GM23338 (cell line): ENCODE measurements at regions not wholly inside any gene's neighbourhood (a gene's known extent, or its start where the extent isn't known, plus 50 kb on each side); places are given as distances from the start of the nearest gene placed in this dataset.

Source experiments
- ATAC-seq: fragments of 200-7000 bp; cut with Tn5 transposase; 3 replicates; pipeline ENCODE4 v1.9.1; 2020
- DNase-seq: peaks from one replicate; pipeline ENCODE4 v3.0.0-alpha.2; 2015; ENCODE audit warnings: low spot score
- H2AFZ ChIP-seq: fragments of 200-600 bp; sonication (generic); 2 replicates; pipeline ENCODE4 v1.8.0; 2016; ENCODE audit warnings: antibody characterized with exemption, mild to moderate bottlenecking, moderate library complexity
- H3F3A ChIP-seq: fragments of 200-600 bp; sonication (generic); replicated peaks from 2 replicates; pipeline ENCODE4 v1.8.0; 2017; ENCODE audit warnings: antibody characterized with exemption, mixed run types, low read depth
- H3K27ac ChIP-seq: fragments of 200-600 bp; sonication (generic); 2 replicates; pipeline ENCODE4 v1.6.1; 2016; ENCODE audit warnings: low read depth
- H3K27me3 ChIP-seq: fragments of 200-600 bp; sonication (generic); 2 replicates; pipeline ENCODE4 v1.8.0; 2016; ENCODE audit warnings: mild to moderate bottlenecking, mixed run types, moderate library complexity; ENCODE audit not compliant: insufficient read depth
- H3K36me3 ChIP-seq: fragments of 200-600 bp; sonication (generic); 2 replicates; pipeline ENCODE4 v1.8.0; 2016; ENCODE audit warnings: mild to moderate bottlenecking; ENCODE audit not compliant: insufficient read depth
- H3K4me1 ChIP-seq: fragments of 200-600 bp; sonication (generic); 2 replicates; pipeline ENCODE4 v1.8.0; 2016; ENCODE audit warnings: mild to moderate bottlenecking, moderate library complexity; ENCODE audit not compliant: insufficient read depth
- H3K4me2 ChIP-seq: fragments of 200-600 bp; sonication (generic); 2 replicates; pipeline ENCODE4 v1.7.1; 2017; ENCODE audit warnings: mixed run types
- H3K4me3 ChIP-seq: fragments of 200-600 bp; sonication (generic); 2 replicates; pipeline ENCODE4 v1.6.1; 2016; ENCODE audit warnings: mixed run types
- H3K79me2 ChIP-seq: fragments of 200-600 bp; sonication (generic); replicated peaks from 2 replicates; pipeline ENCODE4 v1.8.0; 2017; ENCODE audit warnings: mild to moderate bottlenecking; ENCODE audit not compliant: insufficient read depth
- H3K9me2 ChIP-seq: fragments of 200-600 bp; sonication (generic); 2 replicates; pipeline ENCODE4 v1.8.0; 2017; ENCODE audit not compliant: insufficient read depth
- H4K20me1 ChIP-seq: fragments of 200-600 bp; sonication (generic); replicated peaks from 2 replicates; pipeline ENCODE4 v1.8.0; 2017; ENCODE audit warnings: mild to moderate bottlenecking; ENCODE audit not compliant: insufficient read depth
- H3K27ac Mint-ChIP-seq: 2 replicates; pipeline ENCODE4 v1.8.0; 2020; ENCODE audit warnings: inconsistent platforms, mild to moderate bottlenecking, moderate library complexity, mixed read lengths
- H3K27me3 Mint-ChIP-seq: 3 replicates; pipeline ENCODE4 v1.8.0; 2022; ENCODE audit warnings: low read depth, mild to moderate bottlenecking, moderate library complexity, mixed read lengths, inconsistent platforms; ENCODE audit not compliant: insufficient read depth, poor library complexity
- H3K36me3 Mint-ChIP-seq: 3 replicates; pipeline ENCODE4 v1.8.0; 2021; ENCODE audit warnings: low read depth, mild to moderate bottlenecking, inconsistent platforms, moderate library complexity, mixed read lengths
- H3K4me1 Mint-ChIP-seq: 3 replicates; pipeline ENCODE4 v1.8.0; 2020; ENCODE audit warnings: mild to moderate bottlenecking, inconsistent platforms, mixed read lengths
- H3K4me3 Mint-ChIP-seq: 3 replicates; pipeline ENCODE4 v1.8.0; 2021; ENCODE audit warnings: moderate library complexity, mild to moderate bottlenecking, inconsistent platforms, mixed read lengths
- H3K9me3 Mint-ChIP-seq: 3 replicates; pipeline ENCODE4 v1.8.0; 2020; ENCODE audit warnings: moderate library complexity, mild to moderate bottlenecking, inconsistent platforms, mixed read lengths
- CTCF ChIP-seq, 2 experiments: fragments of 200-600 bp in 1 of 2; sonication (generic) in 1 of 2; conservative IDR thresholded peaks; 2 replicates each; pipeline versions ENCODE4 v1.5.1 to v1.6.1; 2016 to 2017; ENCODE audit warnings: antibody characterized with exemption in 2 of 2, low read depth in 2 of 2, mild to moderate bottlenecking in 2 of 2, moderate library complexity in 1 of 2
- ETS1 ChIP-seq: IDR thresholded peaks from 2 replicates; pipeline ENCODE4 v1.6.1; 2016; ENCODE audit warnings: antibody characterized with exemption
- EZH2 ChIP-seq: fragments of 200-600 bp; sonication (generic); IDR thresholded peaks from one replicate; pipeline ENCODE4 v1.8.0; 2017; ENCODE audit warnings: antibody characterized with exemption, mild to moderate bottlenecking, low read depth; ENCODE audit not compliant: unreplicated experiment
- JUNB ChIP-seq: IDR thresholded peaks from one replicate; pipeline ENCODE4 v1.6.1; 2016; ENCODE audit warnings: antibody characterized with exemption; ENCODE audit not compliant: unreplicated experiment
- NANOG ChIP-seq: IDR thresholded peaks from 2 replicates; pipeline ENCODE4 v1.6.1; 2016; ENCODE audit warnings: antibody characterized with exemption, borderline replicate concordance
- POLR2AphosphoS5 ChIP-seq: IDR thresholded peaks from 2 replicates; pipeline ENCODE4 v1.6.1; 2016; ENCODE audit warnings: antibody characterized with exemption, low read depth
- REST ChIP-seq: IDR thresholded peaks from one replicate; pipeline ENCODE4 v1.6.1; 2018; ENCODE audit warnings: antibody characterized with exemption; ENCODE audit not compliant: unreplicated experiment
- STAT1 ChIP-seq: IDR thresholded peaks from one replicate; pipeline ENCODE4 v1.6.1; 2016; ENCODE audit warnings: antibody characterized with exemption; ENCODE audit not compliant: unreplicated experiment
- ZNF331 ChIP-seq: fragments of 250-450 bp; sonication (Bioruptor Pico); IDR thresholded peaks from 2 replicates; pipeline ENCODE4 v1.5.0; 2020; ENCODE audit warnings: low read depth, mild to moderate bottlenecking, moderate library complexity
- ZNF462 ChIP-seq: fragments of 250-450 bp; sonication (Bioruptor Pico); IDR thresholded peaks from 2 replicates; pipeline ENCODE4 v1.5.0; 2020; ENCODE audit warnings: mild to moderate bottlenecking, moderate library complexity

DNA sequence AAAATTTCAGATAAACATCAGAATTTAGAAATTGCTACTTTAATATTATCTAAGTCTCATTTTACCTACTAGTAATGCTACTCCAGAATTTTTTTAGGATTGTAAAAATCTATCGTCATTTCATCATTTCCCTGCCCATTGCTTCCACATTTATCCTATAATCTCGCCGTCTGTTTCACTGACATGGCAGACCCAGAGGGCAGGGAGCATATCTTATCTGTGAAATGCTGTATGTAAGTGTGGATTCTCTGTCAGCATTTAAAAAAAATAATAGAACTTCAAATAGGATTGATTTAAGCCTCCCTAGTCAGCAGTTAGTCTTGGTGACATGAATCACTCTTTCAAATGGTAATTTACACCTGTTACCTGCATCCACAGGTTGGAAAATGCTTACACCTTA, 314.4 kb downstream of the PCDH7 start:
- Histone ChIP-seq H3K4me3 (no peak overlapping the region), H3K79me2 (no peaks in the 10 kb centered on the region), H3K27ac (no peak overlapping the region), H2AFZ (no peak overlapping the region), H4K20me1 (no peaks in the 10 kb centered on the region), H3K27me3 (no peaks in the 10 kb centered on the region), H3K9me2 (no peaks in the 10 kb centered on the region), H3F3A (no peaks in the 10 kb centered on the region), H3K36me3 (no peaks in the 10 kb centered on the region), H3K4me1 (peaks cover 22% of the 10 kb centered on the region), H3K4me2 (no peak overlapping the region)
- no peak overlapping the region for H3K4me3 Mint-ChIP-seq
- no peaks in the 10 kb centered on the region; the same call in 2 of the 3 replicates for H3K9me3 Mint-ChIP-seq
- no peaks in the 10 kb centered on the region for H3K36me3 Mint-ChIP-seq
- peaks cover 19% of the 10 kb centered on the region for H3K4me1 Mint-ChIP-seq
- TF ChIP-seq POLR2AphosphoS5 (no peak), CTCF (conservative IDR thresholded peaks at IDR 0.05; ENCODE audit: low read depth in 2 of 2) (no peak), REST (no peak), EZH2 (no peak), ZNF331 (no peak), JUNB (no peak), ETS1 (no peak), NANOG (no peak), ZNF462 (CRISPR knock-in tag) (no peak), STAT1 (no peak)
- DNase-seq (no peak), ATAC-seq (no peak)
- H3K27ac Mint-ChIP-seq = no peak overlapping the region
- peaks cover 3% of the 10 kb centered on the region for H3K27me3 Mint-ChIP-seq
